ENCODE measurements at regions not wholly inside any gene's neighbourhood (a gene's known extent, or its start where the extent isn't known, plus 50 kb on each side); places are given as distances from the start of the nearest gene placed in this dataset.

DNA sequence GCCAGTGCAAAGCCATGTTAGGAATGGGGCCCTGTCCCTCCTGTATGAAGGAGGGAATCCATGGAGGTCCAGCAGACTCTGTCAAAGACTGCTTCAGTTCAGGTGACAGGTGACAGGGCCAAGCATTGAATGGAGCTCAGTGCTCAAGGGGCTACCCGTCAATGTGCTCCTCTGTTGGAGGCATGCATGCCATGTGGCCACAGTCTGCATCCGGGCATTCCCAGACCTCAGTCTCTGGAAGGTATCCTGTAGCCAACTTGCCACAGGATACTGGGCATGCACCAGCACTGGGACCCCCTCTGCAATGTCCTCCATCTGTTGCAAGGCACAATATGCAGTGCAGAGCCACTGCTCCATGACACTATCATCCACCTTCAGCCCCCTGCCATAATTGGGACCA is 136.1 kb upstream of the GATB start:
- TF ChIP-seq, protein P1, sequence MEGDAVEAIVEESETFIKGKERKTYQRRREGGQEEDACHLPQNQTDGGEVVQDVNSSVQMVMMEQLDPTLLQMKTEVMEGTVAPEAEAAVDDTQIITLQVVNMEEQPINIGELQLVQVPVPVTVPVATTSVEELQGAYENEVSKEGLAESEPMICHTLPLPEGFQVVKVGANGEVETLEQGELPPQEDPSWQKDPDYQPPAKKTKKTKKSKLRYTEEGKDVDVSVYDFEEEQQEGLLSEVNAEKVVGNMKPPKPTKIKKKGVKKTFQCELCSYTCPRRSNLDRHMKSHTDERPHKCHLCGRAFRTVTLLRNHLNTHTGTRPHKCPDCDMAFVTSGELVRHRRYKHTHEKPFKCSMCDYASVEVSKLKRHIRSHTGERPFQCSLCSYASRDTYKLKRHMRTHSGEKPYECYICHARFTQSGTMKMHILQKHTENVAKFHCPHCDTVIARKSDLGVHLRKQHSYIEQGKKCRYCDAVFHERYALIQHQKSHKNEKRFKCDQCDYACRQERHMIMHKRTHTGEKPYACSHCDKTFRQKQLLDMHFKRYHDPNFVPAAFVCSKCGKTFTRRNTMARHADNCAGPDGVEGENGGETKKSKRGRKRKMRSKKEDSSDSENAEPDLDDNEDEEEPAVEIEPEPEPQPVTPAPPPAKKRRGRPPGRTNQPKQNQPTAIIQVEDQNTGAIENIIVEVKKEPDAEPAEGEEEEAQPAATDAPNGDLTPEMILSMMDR (conservative IDR thresholded peaks at IDR 0.05), result no peak
- no peak for TF ChIP-seq ZFX (IDR thresholded peaks at IDR 0.05)
